ENCODE measurements at regions not wholly inside any gene's neighbourhood (a gene's known extent, or its start where the extent isn't known, plus 50 kb on each side); places are given as distances from the start of the nearest gene placed in this dataset.

DNA sequence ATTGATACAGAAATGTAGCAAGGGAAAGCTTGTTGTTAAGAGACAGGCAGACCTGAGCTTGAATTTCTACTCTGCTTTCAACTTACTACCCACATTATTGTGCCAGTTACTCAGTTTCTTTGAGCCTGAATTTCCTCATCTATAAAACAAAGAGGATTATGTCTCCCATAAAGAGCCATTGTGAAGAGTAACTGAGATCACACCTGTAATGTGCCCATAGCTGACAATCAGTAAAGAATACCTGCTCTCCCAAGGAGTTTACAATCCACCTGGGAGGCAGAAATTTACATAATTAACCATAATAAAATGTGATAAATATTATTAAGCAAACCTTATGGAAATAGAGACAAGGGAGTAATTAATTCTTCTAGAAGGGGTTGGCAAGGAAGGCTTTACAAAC is 204.9 kb downstream of the EPM2A start:
- TF ChIP-seq, protein P1, sequence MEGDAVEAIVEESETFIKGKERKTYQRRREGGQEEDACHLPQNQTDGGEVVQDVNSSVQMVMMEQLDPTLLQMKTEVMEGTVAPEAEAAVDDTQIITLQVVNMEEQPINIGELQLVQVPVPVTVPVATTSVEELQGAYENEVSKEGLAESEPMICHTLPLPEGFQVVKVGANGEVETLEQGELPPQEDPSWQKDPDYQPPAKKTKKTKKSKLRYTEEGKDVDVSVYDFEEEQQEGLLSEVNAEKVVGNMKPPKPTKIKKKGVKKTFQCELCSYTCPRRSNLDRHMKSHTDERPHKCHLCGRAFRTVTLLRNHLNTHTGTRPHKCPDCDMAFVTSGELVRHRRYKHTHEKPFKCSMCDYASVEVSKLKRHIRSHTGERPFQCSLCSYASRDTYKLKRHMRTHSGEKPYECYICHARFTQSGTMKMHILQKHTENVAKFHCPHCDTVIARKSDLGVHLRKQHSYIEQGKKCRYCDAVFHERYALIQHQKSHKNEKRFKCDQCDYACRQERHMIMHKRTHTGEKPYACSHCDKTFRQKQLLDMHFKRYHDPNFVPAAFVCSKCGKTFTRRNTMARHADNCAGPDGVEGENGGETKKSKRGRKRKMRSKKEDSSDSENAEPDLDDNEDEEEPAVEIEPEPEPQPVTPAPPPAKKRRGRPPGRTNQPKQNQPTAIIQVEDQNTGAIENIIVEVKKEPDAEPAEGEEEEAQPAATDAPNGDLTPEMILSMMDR (IDR thresholded peaks at IDR 0.05): no peak
- TF ChIP-seq EP300 (IDR thresholded peaks at IDR 0.05): no peak
- no peak for TF ChIP-seq POLR2AphosphoS5 (IDR thresholded peaks at IDR 0.05)
- no peak for TF ChIP-seq POLR2A (IDR thresholded peaks at IDR 0.05)

All from gastroesophageal sphincter (tissue), 3 donors.